ENCODE measurements at regions not wholly inside any gene's neighbourhood (a gene's known extent, or its start where the extent isn't known, plus 50 kb on each side); places are given as distances from the start of the nearest gene placed in this dataset.

- TF ChIP-seq ZNF133 (CRISPR knock-in tag; IDR thresholded peaks at IDR 0.05) (no peak), MTA2 (IDR thresholded peaks at IDR 0.05; ENCODE audit: low read depth) (no peak), POU5F1 (IDR thresholded peaks at IDR 0.05; ENCODE audit: borderline replicate concordance, low read depth, low read length, partially characterized antibody) (no peak), TAF1 (IDR thresholded peaks at IDR 0.05; ENCODE audit: control insufficient read depth, extremely low read depth, insufficient read depth, low read length, severe bottlenecking) (no peak), MAFK (IDR thresholded peaks at IDR 0.05; ENCODE audit: low read length) (no peak), ELF1 (tag; IDR thresholded peaks at IDR 0.05) (no peak), JUN (IDR thresholded peaks at IDR 0.05; ENCODE audit: borderline replicate concordance, low read depth, low read length) (no peak), JUN (CRISPR knock-in tag; IDR thresholded peaks at IDR 0.05; ENCODE audit: borderline replicate concordance) (no peak), REST (IDR thresholded peaks at IDR 0.05; ENCODE audit: borderline replicate concordance) (no peak), REST (CRISPR knock-in tag; IDR thresholded peaks at IDR 0.05; ENCODE audit: low read depth) (no peak)
These were observed 783.3 kb upstream of the ARRDC4 start for GRCh38 chr15:97177151-97177577.

Measured in K562 (cell line).